Cardiac muscle cell (in vitro differentiated cells and primary cell): ENCODE measurements at regions not wholly inside any gene's neighbourhood (a gene's known extent, or its start where the extent isn't known, plus 50 kb on each side); places are given as distances from the start of the nearest gene placed in this dataset.
A peak's percentile ranks its signal among the peaks of the same experiment; 100 is the strongest.

Experiments
- DNase-seq, 2 donors: peaks; one replicate each; pipeline versions ENCODE4 v3.0.0 to v3.0.0-alpha.2; 2010 to 2017; ENCODE audit warnings: low read depth in 1 of 2, low spot score in 1 of 2
- H3K27ac ChIP-seq: fragments of 200-600 bp; sonication (generic); 2 replicates; pipeline ENCODE4 v1.5.1; 2016
- H3K27me3 ChIP-seq: fragments of 200-600 bp; sonication (generic); 2 replicates; pipeline ENCODE4 v1.6.0; 2016; ENCODE audit warnings: control low read depth
- H3K36me3 ChIP-seq: fragments of 200-600 bp; sonication (generic); 2 replicates; pipeline ENCODE4 v1.5.1; 2016; ENCODE audit warnings: control low read depth
- H3K4me1 ChIP-seq: fragments of 200-600 bp; sonication (generic); 2 replicates; pipeline ENCODE4 v1.8.1; 2017; ENCODE audit warnings: low read depth, mild to moderate bottlenecking, mixed run types
- H3K4me3 ChIP-seq: fragments of 200-600 bp; sonication (generic); 2 replicates; pipeline ENCODE4 v1.5.1; 2016; ENCODE audit warnings: mild to moderate bottlenecking
- H3K9me3 ChIP-seq: fragments of 200-600 bp; sonication (generic); 2 replicates; pipeline ENCODE4 v1.5.1; 2017; ENCODE audit warnings: low read depth, mild to moderate bottlenecking, control low read depth
- CTCF ChIP-seq: IDR thresholded peaks from 2 replicates; pipeline ENCODE4 v1.5.1; 2012; ENCODE audit warnings: low read depth, mild to moderate bottlenecking, low read length

GRCh38 chr17:33434841-33435240, 141.7 kb upstream of the ASIC2 start:
- H3K9me3 ChIP-seq = no peaks in the 10 kb centered on the region
- TF ChIP-seq CTCF = no peak
- H3K4me1 ChIP-seq = no peaks in the 10 kb centered on the region
- H3K27me3 ChIP-seq = no peaks in the 10 kb centered on the region
- no peak overlapping the region for H3K27ac ChIP-seq
- H3K4me3 ChIP-seq = no peak overlapping the region
- no peak for DNase-seq
- no peaks in the 10 kb centered on the region for H3K36me3 ChIP-seq

DNA sequence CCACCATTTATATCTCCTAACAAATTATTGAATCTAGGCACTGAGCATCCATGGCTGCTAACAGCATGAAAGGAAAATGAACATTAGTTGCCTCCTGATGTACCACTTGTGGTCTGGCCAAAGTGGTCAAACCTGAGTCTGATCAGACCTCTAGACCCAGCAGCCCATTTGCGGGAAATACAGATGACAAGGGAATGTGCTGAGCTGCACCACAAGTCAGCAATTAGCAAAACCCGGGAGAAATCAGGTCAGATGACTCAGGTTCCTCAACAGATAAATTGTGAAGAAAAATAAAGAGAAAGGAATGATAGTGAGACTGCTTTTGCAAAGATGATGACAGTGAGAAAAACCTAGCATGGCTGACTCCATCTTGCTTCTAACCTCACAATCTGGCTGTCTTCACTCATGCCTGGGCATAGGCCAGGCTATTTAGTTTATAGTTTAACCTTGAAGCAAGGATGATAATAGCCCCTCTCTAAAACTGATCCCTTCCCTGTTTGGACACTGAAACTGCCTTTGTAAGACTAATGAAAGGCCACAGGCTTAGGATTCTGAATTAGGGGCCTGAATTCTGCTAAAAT, 142.7 kb upstream of the ASIC2 start:
- TF ChIP-seq CTCF = no peak
- H3K9me3 ChIP-seq = no peaks in the 10 kb centered on the region
- H3K4me3 ChIP-seq = no peak overlapping the region
- H3K4me1 ChIP-seq = no peaks in the 10 kb centered on the region
- peak in 1 of 2 donors; percentile 27 for DNase-seq
- no peak overlapping the region for H3K27ac ChIP-seq
- no peaks in the 10 kb centered on the region for H3K27me3 ChIP-seq
- H3K36me3 ChIP-seq = no peaks in the 10 kb centered on the region

GRCh38 chr17:33436321-33436720, 143.2 kb upstream of the ASIC2 start:
- no peaks in the 10 kb centered on the region for H3K27me3 ChIP-seq
- H3K36me3 ChIP-seq = no peaks in the 10 kb centered on the region
- TF ChIP-seq CTCF = no peak
- H3K4me3 ChIP-seq = no peak overlapping the region
- no peaks in the 10 kb centered on the region for H3K9me3 ChIP-seq
- DNase-seq = peak in 1 of 2 donors; percentile 45
- no peaks in the 10 kb centered on the region for H3K4me1 ChIP-seq
- H3K27ac ChIP-seq = no peak overlapping the region

DNA sequence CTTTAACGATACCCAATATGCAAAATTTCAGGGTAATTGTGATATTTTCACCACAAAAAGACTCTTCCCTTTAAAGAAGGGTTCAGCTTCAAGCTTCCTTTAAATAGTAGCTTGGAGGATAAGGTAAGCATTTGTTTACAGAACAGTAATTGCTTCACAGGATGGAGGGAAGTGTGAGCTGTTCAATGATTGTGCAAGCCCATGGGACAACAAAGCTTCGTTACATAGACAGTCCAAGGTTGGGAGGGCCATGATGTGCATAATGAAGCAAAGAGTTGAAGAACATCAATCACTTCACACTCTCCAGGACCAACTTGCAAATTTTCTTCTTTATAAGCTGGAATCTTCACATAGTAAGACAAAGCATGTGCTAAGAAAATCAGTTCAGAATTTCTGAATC, 145.0 kb upstream of the ASIC2 start:
- Histone ChIP-seq H3K27ac (no peak overlapping the region), H3K4me3 (no peak overlapping the region), H3K36me3 (no peaks in the 10 kb centered on the region), H3K27me3 (no peaks in the 10 kb centered on the region), H3K9me3 (no peaks in the 10 kb centered on the region), H3K4me1 (no peaks in the 10 kb centered on the region)
- TF ChIP-seq CTCF = no peak
- peak in 1 of 2 donors; percentile 31 for DNase-seq

DNA sequence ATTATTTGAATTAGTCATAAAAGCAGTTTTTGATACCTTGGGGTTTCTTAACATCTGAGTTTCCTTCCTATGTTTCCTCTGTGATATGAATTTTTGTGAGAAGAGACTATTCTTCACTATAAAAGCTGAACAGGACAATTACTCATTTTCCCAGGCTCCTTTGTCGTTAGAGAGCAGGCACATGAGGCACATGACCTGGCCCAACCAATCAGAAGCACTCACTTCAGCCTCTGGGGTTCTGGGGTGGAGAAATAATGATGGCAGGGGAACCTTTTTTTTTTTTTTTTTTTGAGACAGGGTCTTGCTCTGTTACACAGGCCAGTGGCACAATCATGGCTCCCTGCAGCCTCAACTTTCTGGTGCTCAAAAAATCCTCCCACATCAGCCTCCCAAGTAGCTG, 145.5 kb upstream of the ASIC2 start:
- no peak overlapping the region for H3K4me3 ChIP-seq
- H3K9me3 ChIP-seq = no peaks in the 10 kb centered on the region
- H3K27me3 ChIP-seq = no peaks in the 10 kb centered on the region
- no peak for DNase-seq
- H3K27ac ChIP-seq = no peak overlapping the region
- H3K36me3 ChIP-seq = no peaks in the 10 kb centered on the region
- TF ChIP-seq CTCF = no peak
- H3K4me1 ChIP-seq = no peaks in the 10 kb centered on the region

DNA sequence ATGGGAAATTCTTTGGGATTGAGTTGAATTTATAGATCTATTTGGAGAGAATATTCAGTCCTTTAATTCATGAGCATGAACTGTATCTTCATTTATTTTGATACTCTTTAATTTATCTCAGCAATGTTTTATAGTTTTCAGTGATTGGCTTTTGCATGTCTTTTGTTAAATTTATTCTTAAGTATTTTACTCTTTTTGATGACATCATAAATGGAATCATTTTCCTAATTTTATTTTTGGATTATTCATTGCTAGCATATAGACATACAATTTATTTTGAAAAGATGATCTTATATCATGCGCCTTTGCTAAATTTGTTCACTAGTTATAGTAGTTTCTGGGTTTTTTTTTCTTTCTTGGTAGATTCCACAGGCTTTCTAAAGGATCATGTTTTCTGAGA, 149.2 kb upstream of the ASIC2 start:
- Histone ChIP-seq H3K27me3 (no peaks in the 10 kb centered on the region), H3K27ac (no peak overlapping the region), H3K36me3 (no peaks in the 10 kb centered on the region), H3K4me3 (no peak overlapping the region), H3K4me1 (no peaks in the 10 kb centered on the region), H3K9me3 (no peaks in the 10 kb centered on the region)
- no peak for DNase-seq
- TF ChIP-seq CTCF = no peak
